Activated T-cell treated with anti-CD3 and anti-CD28 coated beads, Interleukin-2, amount 50 U/mL, for 1 hour (primary cell): ENCODE measurements at regions not wholly inside any gene's neighbourhood (a gene's known extent, or its start where the extent isn't known, plus 50 kb on each side); places are given as distances from the start of the nearest gene placed in this dataset.

Source experiments
- DNase-seq: peaks from one replicate; pipeline ENCODE4 v3.0.0-alpha.2; 2020

DNA sequence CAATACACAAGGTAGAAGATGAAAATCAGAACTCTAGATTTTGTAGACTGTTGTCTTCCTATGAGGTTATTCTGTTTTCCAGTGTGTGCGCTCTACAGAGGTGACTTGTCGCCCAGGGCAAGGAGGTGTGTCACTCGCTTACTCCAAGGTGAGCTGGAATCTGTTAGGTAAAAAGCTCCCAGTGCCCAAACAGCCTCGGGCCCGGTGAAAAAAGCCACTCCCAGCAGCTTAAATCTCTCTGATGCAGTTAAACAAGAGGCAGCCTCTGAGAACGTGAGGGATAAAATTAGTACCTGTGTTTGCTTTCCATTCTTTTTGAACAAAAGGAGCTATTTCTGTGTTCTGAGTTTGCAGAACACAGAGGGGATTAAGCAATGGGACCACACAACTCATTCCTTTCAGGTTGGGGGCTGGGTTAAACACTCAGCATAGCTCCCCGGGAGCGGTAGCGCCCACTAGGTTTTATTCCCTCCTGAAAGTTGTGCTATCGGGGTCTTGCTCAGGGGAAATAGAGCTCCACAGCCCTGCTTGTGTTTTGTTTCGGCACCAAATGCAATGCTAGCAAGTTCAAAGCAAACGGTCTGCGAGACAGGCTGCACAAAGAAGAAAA lies 181.2 kb downstream of the FOXA2 start:
- no peak for DNase-seq

DNA sequence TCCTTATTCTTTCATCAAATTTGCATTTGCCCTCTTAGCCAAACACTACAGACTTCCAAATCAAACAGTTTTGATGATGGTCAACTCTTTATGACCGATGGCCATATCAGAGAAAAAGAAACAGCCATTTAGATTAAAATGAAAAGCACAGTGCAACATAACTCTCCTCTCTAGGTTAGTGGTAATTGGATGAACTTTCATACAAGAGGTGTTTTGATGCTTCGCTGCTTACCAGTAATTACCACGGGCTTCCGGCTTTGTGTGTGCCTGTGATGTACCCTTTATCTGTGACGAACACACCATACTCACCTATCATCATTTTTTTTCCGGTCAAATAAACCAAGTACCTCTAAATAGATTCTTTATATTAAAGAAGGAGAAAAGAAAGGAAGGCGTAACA lies 181.8 kb downstream of the FOXA2 start:
- no peak for DNase-seq

GRCh38 chr20:22400440-22400839 lies 183.9 kb downstream of the FOXA2 start:
- DNase-seq, result no peak

- no peak for DNase-seq
Observed at GRCh38 chr20:22394583-22394982, 189.8 kb downstream of the FOXA2 start.

- no peak for DNase-seq
Observed at GRCh38 chr20:22390543-22390903, 193.8 kb downstream of the FOXA2 start.

DNA sequence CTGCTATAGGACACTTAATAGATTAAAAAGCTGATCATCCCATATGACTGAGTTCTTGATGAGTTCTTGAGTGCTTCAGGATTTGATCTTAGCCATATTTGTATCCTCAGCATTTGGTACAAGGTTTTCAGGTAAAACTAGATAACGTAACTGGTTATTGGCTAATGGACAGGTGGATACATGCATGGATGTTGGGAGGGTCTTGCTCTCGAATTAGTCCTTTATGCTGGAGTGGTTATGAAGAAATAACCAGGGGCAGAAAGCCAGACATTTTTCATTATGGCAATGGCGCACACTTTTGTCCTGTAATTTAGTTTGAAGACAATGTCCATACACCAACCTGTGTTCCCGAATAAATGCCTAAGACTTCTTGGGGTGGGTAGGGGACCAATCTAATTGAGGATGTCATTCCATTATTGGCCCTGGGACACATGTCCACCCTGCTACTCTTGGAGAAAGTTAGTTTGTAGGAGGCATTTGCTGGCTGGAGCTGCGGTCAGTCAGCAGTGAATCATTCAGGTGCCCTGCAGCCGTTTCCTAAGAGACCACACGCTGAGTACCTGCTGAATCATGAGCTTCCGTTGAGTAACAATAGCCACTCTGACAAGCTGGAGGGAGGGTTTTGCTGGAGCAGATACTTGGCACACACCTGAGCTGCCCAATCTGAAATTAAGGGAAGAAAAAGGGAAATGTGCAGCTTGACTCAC lies 194.4 kb downstream of the FOXA2 start:
- DNase-seq, result no peak

DNA sequence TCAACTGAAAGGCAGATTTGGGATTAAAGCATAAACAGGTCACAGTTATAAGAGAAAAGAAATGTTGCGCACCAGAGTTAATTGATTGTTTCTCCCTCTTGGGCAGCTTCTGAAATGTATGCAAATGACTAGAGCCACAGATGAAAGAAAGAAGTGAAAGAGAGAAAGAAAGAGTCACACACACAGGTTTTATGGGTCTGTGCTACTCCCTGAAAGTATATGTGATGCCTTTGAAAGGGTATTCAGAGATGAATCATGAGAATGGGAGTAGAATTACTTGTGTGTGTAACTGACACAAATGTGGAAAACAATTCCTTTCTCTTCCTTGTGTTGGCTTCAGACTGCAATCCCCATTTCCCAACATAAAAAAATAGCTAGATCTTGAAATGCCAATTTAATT lies 196.9 kb downstream of the FOXA2 start:
- DNase-seq, result no peak

DNA sequence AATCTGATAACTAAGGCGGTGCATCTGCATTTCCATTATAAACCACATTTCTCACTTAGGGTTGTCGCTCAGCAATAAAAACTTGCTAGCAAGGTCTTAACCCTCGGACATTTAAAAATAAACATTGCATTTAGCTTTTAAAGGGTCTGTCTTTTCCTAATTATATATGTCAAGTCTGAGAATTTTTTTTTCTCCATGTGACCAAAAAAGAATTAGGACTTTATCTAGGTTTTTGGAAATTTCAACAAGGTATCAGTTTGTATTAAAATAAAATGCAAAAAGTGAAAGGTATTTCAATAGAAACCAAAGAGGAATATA lies 198.1 kb downstream of the FOXA2 start:
- no peak for DNase-seq

GRCh38 chr20:22385602-22386305 lies 198.6 kb downstream of the FOXA2 start:
- DNase-seq, result no peak

DNA sequence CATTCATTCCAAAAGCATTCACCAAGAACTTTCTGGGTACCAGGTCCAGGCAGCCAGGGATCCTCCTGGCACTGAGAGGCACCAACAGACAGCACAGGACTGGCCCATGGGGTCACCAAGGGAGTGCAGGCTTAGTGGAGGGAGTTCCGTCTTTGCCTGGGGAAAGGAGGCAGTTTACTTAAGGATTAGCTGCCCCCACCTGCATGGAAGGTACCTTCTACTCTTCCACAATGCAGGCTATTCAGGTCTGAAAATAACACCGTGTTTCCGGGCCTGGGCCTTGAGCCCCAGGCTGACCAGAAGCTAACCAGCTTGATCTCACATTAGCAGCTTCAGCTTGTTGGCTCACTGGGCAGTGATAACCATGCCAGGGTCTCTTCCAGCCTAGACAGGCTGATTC lies 199.4 kb downstream of the FOXA2 start:
- no peak for DNase-seq

GRCh38 chr20:22383156-22383555 lies 201.2 kb downstream of the FOXA2 start:
- DNase-seq, result no peak

DNA sequence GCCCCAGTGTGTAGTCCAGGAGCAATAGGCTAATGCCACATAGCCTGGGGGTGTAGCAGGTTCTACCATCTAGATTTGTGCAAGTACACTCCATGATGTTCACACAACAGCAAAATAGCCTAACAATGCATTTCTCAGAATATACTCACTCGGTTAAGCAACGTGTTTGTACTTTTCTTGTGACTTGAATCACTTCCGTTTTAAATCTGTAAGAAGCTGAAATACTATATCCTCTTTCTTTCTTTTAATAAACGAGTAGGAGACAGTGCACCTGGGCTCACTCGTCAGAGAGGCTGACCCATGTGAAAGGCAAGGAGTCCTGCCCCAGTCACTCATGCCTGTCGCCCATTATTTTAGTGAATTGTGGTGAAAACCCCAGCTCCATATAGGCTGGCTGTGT lies 201.6 kb downstream of the FOXA2 start:
- no peak for DNase-seq

GRCh38 chr20:22381812-22382416 lies 202.5 kb downstream of the FOXA2 start:
- no peak for DNase-seq

GRCh38 chr20:22379472-22379871 lies 204.9 kb downstream of the FOXA2 start:
- DNase-seq, result no peak

DNA sequence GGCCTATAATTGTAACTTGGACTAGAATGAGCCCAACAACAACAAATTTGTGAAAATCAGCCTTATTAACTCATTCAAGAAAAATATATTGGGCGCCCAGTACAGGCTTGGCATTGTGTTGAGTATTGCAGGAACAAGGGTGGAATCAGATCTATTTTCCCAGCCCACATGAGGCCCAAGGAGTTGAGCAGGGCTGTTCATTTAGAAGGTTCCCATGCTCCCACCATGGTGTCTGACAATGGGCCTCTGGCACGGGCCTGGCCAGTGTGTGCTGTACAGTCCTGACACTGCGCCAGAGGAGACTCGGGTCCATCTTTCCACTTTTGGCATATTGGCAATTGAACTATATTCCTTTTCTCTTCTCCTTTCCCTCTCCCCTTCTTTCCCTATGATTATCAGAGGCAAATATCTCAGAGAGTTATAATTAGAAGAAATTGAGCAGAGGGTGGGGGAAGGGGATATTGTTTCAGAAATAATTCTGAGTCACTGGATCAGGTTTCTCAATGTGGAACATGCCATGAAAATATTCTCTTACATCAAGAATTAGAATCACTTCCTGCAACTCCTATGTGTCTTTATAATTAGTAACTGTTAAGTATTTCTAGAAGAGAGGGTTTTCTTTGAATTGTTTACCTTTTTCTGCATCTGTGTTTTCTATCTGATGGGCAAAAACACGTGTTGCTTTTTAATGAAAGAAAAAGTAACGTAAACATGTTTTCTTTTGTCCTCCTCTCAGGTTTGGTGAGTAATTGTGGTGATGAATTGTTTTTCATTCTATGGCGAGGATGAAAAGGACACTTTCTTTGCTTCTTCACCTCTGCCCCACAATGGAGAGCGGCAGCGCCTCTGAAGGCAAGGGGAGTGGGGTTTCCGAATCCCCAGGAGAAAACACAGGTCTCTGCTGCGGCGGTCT lies 209.4 kb downstream of the FOXA2 start:
- no peak for DNase-seq

GRCh38 chr20:22374066-22374465 lies 210.3 kb downstream of the FOXA2 start:
- DNase-seq, result no peak

- DNase-seq, result no peak
Observed at GRCh38 chr20:22373164-22373895, 211.0 kb downstream of the FOXA2 start.

DNA sequence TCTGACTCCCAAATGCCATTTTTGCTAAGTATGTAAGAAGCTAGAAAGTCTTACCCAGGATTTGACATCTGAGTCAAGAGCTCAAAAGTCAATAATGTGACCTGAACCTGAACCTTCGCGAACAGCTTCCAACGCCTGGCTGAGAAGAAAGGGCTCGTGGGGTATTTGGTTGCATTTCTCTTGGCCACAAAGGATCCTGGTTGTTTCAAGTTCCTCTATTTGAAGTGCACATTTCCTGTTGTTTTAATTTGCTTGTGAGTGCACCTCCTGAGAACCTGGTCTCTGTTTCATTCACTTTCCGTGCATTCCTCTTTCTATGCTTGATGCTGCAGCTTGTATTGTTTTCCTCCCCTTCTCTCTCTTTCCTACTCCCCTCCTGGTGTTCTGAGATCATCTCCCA lies 212.5 kb downstream of the FOXA2 start:
- DNase-seq, result no peak

- DNase-seq, result no peak
Observed at GRCh38 chr20:22370137-22370536, 214.2 kb downstream of the FOXA2 start.

GRCh38 chr20:22369100-22369499 lies 215.3 kb downstream of the FOXA2 start:
- no peak for DNase-seq

DNA sequence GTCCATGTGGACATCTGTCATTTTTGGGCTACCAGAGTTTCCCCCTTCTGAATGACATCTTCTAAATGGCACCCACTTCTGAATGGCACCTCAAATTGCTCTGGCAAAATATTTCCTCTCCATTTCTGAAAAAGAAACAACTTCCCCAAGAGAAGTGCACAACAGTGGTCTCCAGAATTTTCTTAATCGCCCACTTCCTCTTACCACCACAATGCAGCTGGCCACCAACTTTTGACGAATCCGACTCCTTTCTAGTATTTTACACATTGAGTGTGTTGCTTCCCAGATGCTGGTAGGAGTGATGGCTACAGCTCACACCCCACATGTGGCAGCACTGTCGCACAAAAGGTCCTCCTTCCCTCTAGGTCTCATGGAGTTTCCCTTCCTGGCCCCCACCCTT lies 216.1 kb downstream of the FOXA2 start:
- DNase-seq, result no peak

DNA sequence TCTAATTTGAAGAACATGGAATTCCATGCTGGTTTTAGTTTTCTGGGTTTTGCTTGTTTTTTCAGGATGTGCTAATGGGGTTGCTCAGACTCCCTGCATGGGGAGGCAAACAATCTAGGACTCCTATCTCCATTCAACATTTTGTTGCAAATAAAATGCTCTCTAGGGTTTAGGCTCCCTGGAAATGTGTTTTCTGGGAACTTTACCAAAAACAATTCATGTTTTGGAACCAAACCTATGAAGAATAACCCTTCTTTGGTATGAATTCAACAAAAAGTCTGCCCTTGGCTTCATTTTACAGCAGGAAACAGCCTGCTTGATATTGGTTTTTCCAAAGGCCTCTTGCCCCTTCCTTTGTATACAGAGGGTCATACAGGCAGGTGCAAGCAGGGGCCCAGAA lies 217.7 kb downstream of the FOXA2 start:
- DNase-seq, result no peak
